ENCODE measurements at regions not wholly inside any gene's neighbourhood (a gene's known extent, or its start where the extent isn't known, plus 50 kb on each side); places are given as distances from the start of the nearest gene placed in this dataset.

- TF ChIP-seq RBM34 (IDR thresholded peaks at IDR 0.05; ENCODE audit: borderline replicate concordance, insufficient read depth, low read length) (no peak), RCOR1 (IDR thresholded peaks at IDR 0.05; ENCODE audit: borderline replicate concordance in 1 of 2, low read depth in 2 of 2, low read length in 2 of 2) (no peak), CEBPB (tag; IDR thresholded peaks at IDR 0.05) (no peak)
Measured at GRCh38 chr4:38322714-38323113, 341.3 kb upstream of the KLF3 start.

Data from K562 (cell line).